Activated T-cell treated with anti-CD3 and anti-CD28 coated beads, Interleukin-2, amount 50 U/mL, for 24 hours (primary cell): ENCODE measurements at regions not wholly inside any gene's neighbourhood (a gene's known extent, or its start where the extent isn't known, plus 50 kb on each side); places are given as distances from the start of the nearest gene placed in this dataset.

Source experiments
- DNase-seq: peaks from one replicate; pipeline ENCODE4 v3.0.0-alpha.2; 2020
- H3K27ac Mint-ChIP-seq: 2 replicates; pipeline ENCODE4 v1.8.0; 2020; ENCODE audit warnings: mild to moderate bottlenecking, mixed read lengths
- H3K27me3 Mint-ChIP-seq: 2 replicates; pipeline ENCODE4 v1.8.0; 2020; ENCODE audit warnings: mixed read lengths
- H3K36me3 Mint-ChIP-seq: 2 replicates; pipeline ENCODE4 v1.8.0; 2020; ENCODE audit warnings: low read depth, mixed read lengths
- H3K4me1 Mint-ChIP-seq: 2 replicates; pipeline ENCODE4 v1.8.0; 2020; ENCODE audit warnings: low read depth, mixed read lengths
- H3K4me3 Mint-ChIP-seq: 2 replicates; pipeline ENCODE4 v1.8.0; 2020; ENCODE audit warnings: mild to moderate bottlenecking, moderate library complexity, mixed read lengths
- H3K9me3 Mint-ChIP-seq: 2 replicates; pipeline ENCODE4 v1.8.0; 2020; ENCODE audit warnings: mixed read lengths

- Mint-ChIP-seq H3K9me3 (peaks cover 36% of the 10 kb centered on the region), H3K27me3 (no peaks in the 10 kb centered on the region), H3K27ac (no peak overlapping the region), H3K4me3 (no peak overlapping the region), H3K36me3 (no peaks in the 10 kb centered on the region), H3K4me1 (no peaks in the 10 kb centered on the region)
- no peak for DNase-seq
Measured at GRCh38 chr16:61246592-61246991, 789.6 kb downstream of the CDH8 start.

- H3K4me1 Mint-ChIP-seq: no peaks in the 10 kb centered on the region
- no peaks in the 10 kb centered on the region for H3K27me3 Mint-ChIP-seq
- no peak for DNase-seq
- H3K4me3 Mint-ChIP-seq: no peak overlapping the region
- H3K36me3 Mint-ChIP-seq: no peaks in the 10 kb centered on the region
- H3K27ac Mint-ChIP-seq: no peak overlapping the region
- peaks cover 35% of the 10 kb centered on the region for H3K9me3 Mint-ChIP-seq
Measured at GRCh38 chr16:61243954-61244353, 792.3 kb downstream of the CDH8 start.

DNA sequence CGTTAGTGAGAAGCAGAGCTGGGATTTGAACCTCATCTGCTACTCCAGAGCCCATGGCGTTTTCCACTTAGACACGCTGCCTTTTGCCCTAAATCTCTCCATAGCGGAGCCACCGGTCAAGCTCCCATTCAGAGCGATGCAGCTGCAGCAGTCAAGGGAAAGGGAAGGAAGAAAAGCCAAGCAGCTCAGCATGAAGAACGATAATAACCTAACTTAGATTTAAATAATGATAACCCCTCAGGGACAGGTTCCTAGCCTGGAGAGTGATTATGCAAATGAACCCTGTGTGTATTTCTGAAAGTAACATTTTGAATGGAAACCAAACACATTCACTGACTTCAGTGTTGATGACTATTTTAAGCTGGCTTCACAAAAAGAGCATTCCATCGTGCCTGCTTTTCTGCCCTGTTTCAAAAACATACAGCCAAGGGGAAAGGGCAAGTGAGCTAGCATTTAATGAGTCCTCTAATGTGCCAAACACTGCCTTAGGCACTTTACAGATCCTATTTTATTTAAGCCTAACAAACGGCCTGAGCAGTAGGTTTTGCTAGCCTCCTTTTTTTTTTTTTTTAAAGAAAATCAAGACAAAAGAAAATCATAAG, 798.3 kb downstream of the CDH8 start:
- H3K4me3 Mint-ChIP-seq: no peak overlapping the region
- no peaks in the 10 kb centered on the region for H3K36me3 Mint-ChIP-seq
- no peak overlapping the region for H3K27ac Mint-ChIP-seq
- H3K4me1 Mint-ChIP-seq: no peaks in the 10 kb centered on the region
- H3K27me3 Mint-ChIP-seq: no peaks in the 10 kb centered on the region
- H3K9me3 Mint-ChIP-seq: peaks cover 12% of the 10 kb centered on the region
- no peak for DNase-seq

DNA sequence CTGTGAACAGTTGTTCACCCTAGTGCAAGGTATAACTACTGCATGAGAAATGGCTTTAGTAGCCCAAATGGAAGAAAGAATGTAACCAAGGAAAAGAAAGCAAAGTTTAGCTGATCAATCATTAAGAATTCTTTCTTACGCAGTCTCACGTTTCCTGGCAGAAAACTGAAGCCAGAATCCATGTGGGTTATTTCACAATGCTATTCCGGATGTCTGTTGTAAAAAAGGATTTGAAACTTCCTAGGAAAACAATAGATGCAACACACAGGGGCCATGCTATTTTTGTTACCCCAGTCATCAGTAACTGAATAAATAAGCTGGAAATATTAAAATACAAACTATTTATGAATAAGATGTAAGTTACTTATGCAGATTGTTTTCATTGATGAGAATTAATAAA, 802.5 kb downstream of the CDH8 start:
- no peaks in the 10 kb centered on the region for H3K4me1 Mint-ChIP-seq
- peaks cover 4% of the 10 kb centered on the region for H3K9me3 Mint-ChIP-seq
- no peaks in the 10 kb centered on the region for H3K27me3 Mint-ChIP-seq
- no peaks in the 10 kb centered on the region for H3K36me3 Mint-ChIP-seq
- H3K4me3 Mint-ChIP-seq: no peak overlapping the region
- DNase-seq: no peak
- no peak overlapping the region for H3K27ac Mint-ChIP-seq

GRCh38 chr16:61228371-61228770, 807.9 kb downstream of the CDH8 start:
- no peaks in the 10 kb centered on the region for H3K27me3 Mint-ChIP-seq
- no peaks in the 10 kb centered on the region for H3K36me3 Mint-ChIP-seq
- peaks cover 2% of the 10 kb centered on the region for H3K9me3 Mint-ChIP-seq
- no peaks in the 10 kb centered on the region for H3K4me1 Mint-ChIP-seq
- no peak for DNase-seq
- no peak overlapping the region for H3K4me3 Mint-ChIP-seq
- no peak overlapping the region for H3K27ac Mint-ChIP-seq

- H3K4me3 Mint-ChIP-seq: no peak overlapping the region
- no peak overlapping the region for H3K27ac Mint-ChIP-seq
- no peaks in the 10 kb centered on the region for H3K36me3 Mint-ChIP-seq
- DNase-seq: no peak
- peaks cover 7% of the 10 kb centered on the region for H3K9me3 Mint-ChIP-seq
- no peaks in the 10 kb centered on the region for H3K4me1 Mint-ChIP-seq
- H3K27me3 Mint-ChIP-seq: no peaks in the 10 kb centered on the region
Measured at GRCh38 chr16:61215605-61216004, 820.6 kb downstream of the CDH8 start.

DNA sequence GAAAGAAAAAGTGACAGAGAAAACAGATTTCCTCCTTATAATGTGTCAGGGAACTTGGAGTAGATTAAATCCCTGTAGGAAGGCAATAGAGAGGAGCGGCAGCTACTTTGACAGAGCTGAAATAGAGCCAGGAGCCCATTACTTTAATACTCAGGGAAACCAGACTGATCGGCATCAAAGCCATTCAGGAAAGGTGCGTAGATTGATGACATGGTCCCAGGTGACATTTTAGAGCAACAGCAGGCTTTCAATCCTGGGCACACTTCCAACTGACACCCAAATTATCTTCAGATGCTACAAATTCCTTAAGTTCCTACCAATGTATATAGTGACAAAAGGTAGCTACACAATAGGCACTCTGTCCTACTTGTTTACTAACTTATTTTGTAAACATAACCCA, 821.5 kb downstream of the CDH8 start:
- DNase-seq: no peak
- H3K4me3 Mint-ChIP-seq: no peak overlapping the region
- no peaks in the 10 kb centered on the region for H3K36me3 Mint-ChIP-seq
- no peaks in the 10 kb centered on the region for H3K27me3 Mint-ChIP-seq
- H3K27ac Mint-ChIP-seq: no peak overlapping the region
- H3K9me3 Mint-ChIP-seq: peaks cover 11% of the 10 kb centered on the region
- H3K4me1 Mint-ChIP-seq: no peaks in the 10 kb centered on the region

DNA sequence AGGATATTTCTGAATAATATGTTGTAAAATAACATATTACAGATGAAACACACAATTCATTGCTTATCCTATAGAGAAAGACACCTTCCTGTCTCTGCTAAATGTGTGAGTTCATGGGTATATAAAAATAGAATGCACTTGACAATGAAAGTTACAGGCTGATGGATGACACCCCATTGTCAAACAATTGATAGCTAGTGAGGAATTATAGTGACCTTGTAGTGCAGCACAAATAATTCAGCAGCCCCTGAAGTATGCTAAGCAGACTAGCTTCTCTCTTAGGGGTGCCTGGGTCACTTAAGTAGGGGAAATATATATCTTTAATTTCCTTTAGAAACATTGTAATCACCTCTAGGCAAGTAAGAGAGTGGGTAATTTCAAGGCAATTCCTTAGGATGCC, 826.2 kb downstream of the CDH8 start:
- peaks cover 13% of the 10 kb centered on the region for H3K9me3 Mint-ChIP-seq

DNA sequence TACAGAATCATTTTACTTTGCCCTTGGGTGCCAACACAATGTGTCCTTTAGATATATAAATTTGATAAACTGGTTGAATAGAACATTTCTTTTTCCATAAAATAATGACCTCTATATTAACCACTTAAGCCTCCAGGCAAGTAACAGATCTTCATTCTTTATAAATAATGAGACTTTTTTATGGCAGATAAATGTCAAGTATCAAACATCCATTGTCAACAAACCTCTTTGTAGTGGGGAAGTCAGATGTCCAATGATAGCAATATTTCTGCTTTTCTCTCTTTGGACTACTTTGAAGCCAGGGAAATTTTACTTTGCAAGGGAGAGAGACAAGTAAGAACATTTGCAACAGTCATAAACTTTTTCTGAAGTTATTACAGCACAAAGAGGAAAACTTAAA, 841.2 kb downstream of the CDH8 start:
- Mint-ChIP-seq H3K4me1 (no peaks in the 10 kb centered on the region), H3K36me3 (no peaks in the 10 kb centered on the region), H3K4me3 (no peak overlapping the region), H3K27me3 (no peaks in the 10 kb centered on the region), H3K27ac (no peak overlapping the region), H3K9me3 (peaks cover 32% of the 10 kb centered on the region)
- DNase-seq: no peak

More for the DNA sequence above, 826.2 kb downstream of the CDH8 start:
- Mint-ChIP-seq H3K36me3 (no peaks in the 10 kb centered on the region), H3K4me3 (no peak overlapping the region), H3K27me3 (no peaks in the 10 kb centered on the region), H3K4me1 (no peaks in the 10 kb centered on the region), H3K27ac (no peak overlapping the region)
- no peak for DNase-seq

DNA sequence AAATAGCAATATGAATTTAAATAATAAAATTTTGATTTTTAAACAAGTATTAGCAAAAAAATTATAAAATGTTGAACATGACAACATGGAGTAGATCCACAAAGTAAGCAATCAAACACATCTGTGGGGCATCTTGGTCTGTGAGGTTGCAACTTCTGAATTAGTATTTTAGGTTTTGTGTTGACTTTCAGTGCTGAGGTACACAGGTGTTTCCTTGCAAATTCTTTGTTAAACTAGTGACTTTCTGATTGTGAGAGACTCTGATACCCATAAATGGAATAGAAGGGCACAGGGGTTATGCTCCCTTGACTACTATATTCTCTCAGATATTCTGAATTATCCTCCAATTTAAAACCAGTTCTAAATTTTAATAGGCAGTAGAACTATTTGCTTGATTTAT, 841.7 kb downstream of the CDH8 start:
- Mint-ChIP-seq H3K27me3 (no peaks in the 10 kb centered on the region), H3K27ac (no peak overlapping the region), H3K9me3 (peaks cover 33% of the 10 kb centered on the region), H3K4me3 (no peak overlapping the region), H3K4me1 (no peaks in the 10 kb centered on the region), H3K36me3 (no peaks in the 10 kb centered on the region)
- DNase-seq: no peak

DNA sequence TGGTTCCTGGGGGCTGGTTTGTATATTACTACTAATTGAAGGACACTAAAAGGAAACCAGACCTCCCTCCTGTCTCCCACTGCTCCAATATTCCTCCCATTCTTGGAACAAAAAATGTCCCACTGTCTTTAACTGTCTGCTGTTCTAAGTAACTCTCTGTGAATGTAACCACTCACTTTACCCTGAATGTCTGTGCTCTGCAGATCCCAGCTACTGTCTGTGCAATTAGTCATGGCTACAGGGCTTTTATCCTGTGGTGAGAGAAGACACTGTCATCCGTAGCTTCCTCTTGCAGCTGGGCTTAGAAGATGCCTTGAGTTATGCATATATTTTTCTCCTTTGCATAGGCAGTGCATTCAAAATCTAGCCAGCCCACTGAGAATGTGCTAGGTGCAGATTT, 853.8 kb downstream of the CDH8 start:
- H3K27ac Mint-ChIP-seq: no peak overlapping the region
- peaks cover 26% of the 10 kb centered on the region for H3K9me3 Mint-ChIP-seq
- H3K4me1 Mint-ChIP-seq: no peaks in the 10 kb centered on the region
- no peak overlapping the region for H3K4me3 Mint-ChIP-seq
- DNase-seq: no peak
- H3K36me3 Mint-ChIP-seq: no peaks in the 10 kb centered on the region
- no peaks in the 10 kb centered on the region for H3K27me3 Mint-ChIP-seq

DNA sequence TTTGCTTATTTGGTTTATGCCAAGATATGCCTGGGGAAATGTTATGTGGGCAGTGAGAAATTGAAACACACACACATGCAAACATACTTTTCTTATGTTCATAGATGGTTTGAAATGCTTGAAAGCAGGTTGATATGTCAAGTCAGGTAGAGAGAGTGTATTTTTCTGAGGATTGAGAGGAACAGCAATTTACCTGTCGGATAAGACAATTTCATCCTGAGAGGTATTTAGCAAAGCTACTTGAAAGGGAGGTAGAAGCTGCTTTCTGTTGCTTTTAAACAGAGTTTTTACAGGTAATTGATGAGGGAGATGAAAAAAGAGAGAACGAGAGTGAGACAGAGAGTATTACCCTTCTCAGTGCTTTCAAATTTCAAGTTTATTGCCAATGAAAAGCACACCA, 854.3 kb downstream of the CDH8 start:
- Mint-ChIP-seq H3K4me3 (no peak overlapping the region), H3K27me3 (no peaks in the 10 kb centered on the region), H3K9me3 (peaks cover 30% of the 10 kb centered on the region), H3K4me1 (no peaks in the 10 kb centered on the region), H3K27ac (no peak overlapping the region), H3K36me3 (no peaks in the 10 kb centered on the region)
- no peak for DNase-seq

GRCh38 chr16:61179561-61179960, 856.7 kb downstream of the CDH8 start:
- Mint-ChIP-seq H3K27ac (no peak overlapping the region), H3K4me3 (no peak overlapping the region), H3K27me3 (no peaks in the 10 kb centered on the region), H3K4me1 (no peaks in the 10 kb centered on the region), H3K9me3 (peaks cover 40% of the 10 kb centered on the region), H3K36me3 (no peaks in the 10 kb centered on the region)
- DNase-seq: no peak

DNA sequence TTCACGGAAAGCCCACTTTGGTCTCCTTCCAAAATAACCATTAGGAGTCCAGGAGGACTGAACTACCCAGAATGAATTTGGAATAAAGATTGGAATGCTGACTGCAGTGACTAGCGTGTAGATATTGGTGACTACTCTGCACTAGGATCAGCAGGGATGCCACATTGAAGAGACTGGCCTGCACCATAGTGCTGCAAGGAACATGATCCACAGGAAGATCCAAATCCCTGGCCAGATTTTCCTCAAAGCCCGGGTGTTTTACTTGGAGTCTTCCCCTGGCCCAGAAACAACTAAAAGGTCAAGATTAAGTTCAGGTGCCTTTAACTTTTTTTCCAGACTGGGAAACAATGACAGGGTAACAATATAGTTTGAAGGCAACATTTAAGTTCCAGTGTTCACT, 870.4 kb downstream of the CDH8 start:
- Mint-ChIP-seq H3K9me3 (peaks cover 18% of the 10 kb centered on the region), H3K4me1 (no peaks in the 10 kb centered on the region), H3K36me3 (no peaks in the 10 kb centered on the region), H3K4me3 (no peak overlapping the region), H3K27me3 (no peaks in the 10 kb centered on the region), H3K27ac (no peak overlapping the region)
- DNase-seq: no peak

- no peak overlapping the region for H3K27ac Mint-ChIP-seq
- no peaks in the 10 kb centered on the region for H3K36me3 Mint-ChIP-seq
- no peaks in the 10 kb centered on the region for H3K27me3 Mint-ChIP-seq
- DNase-seq: no peak
- no peak overlapping the region for H3K4me3 Mint-ChIP-seq
- H3K9me3 Mint-ChIP-seq: peaks cover 31% of the 10 kb centered on the region
- H3K4me1 Mint-ChIP-seq: no peaks in the 10 kb centered on the region
Measured at GRCh38 chr16:61150351-61150750, 885.9 kb downstream of the CDH8 start.

DNA sequence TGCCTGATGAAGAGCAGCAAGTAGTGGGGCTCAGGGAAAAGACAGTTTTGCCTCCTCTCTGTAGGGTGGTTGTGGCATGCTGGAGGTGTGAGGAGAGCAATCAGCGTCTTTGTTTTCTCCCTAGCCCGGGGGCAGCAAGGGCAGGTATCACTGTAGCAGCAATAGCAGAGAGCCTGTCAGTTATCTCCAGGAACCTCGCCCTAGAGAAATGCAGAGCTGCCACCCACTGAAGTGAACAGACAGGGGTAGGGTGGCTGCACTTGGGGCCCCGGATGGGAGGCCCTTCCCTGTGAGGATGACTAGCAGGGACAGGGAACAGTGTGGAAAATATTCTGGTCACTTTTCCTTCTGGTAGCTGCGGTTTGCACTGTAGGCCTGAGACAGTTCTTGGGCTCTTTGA, 886.5 kb downstream of the CDH8 start:
- Mint-ChIP-seq H3K4me1 (no peaks in the 10 kb centered on the region), H3K27me3 (no peaks in the 10 kb centered on the region), H3K4me3 (no peak overlapping the region), H3K27ac (no peak overlapping the region), H3K9me3 (peaks cover 30% of the 10 kb centered on the region), H3K36me3 (no peaks in the 10 kb centered on the region)
- no peak for DNase-seq
